Heart right ventricle (tissue), 16 donors: ENCODE measurements at regions not wholly inside any gene's neighbourhood (a gene's known extent, or its start where the extent isn't known, plus 50 kb on each side); places are given as distances from the start of the nearest gene placed in this dataset.

ENCODE experiments used
- ATAC-seq, 8 donors: fragments of 200-7000 bp; cut with Tn5 transposase; one replicate each; pipeline ENCODE4 v1.9.1; 2020; ENCODE audit warnings: mild to moderate bottlenecking in 8 of 8, moderate library complexity in 8 of 8, moderate number of reproducible peaks in 1 of 8
- DNase-seq, 2 donors: peaks; one replicate each; pipeline ENCODE4 v3.0.0-alpha.2; 2020
- H3K27ac ChIP-seq, 10 donors: fragments of 200-600 bp; sonication (generic) in 2 of 10; one replicate each; pipeline versions ENCODE4 v1.5.0 to v1.8.0; 2020 to 2022; ENCODE audit warnings: mild to moderate bottlenecking in 3 of 10
- H3K27me3 ChIP-seq, 7 donors: fragments of 200-600 bp; one replicate each; pipeline ENCODE4 v1.8.0; 2021 to 2022; ENCODE audit warnings: mild to moderate bottlenecking in 2 of 7
- H3K36me3 ChIP-seq, 9 donors: fragments of 200-600 bp; sonication (generic) in 1 of 9; one replicate each; pipeline versions ENCODE4 v1.5.0 to v1.8.0; 2020 to 2022; ENCODE audit warnings: mild to moderate bottlenecking in 2 of 9
- H3K4me1 ChIP-seq, 9 donors: fragments of 200-600 bp; sonication (generic) in 1 of 9; one replicate each; pipeline versions ENCODE4 v1.5.0 to v1.8.0; 2020 to 2022; ENCODE audit warnings: mild to moderate bottlenecking in 4 of 9
- H3K4me3 ChIP-seq, 10 donors: fragments of 200-600 bp; sonication (generic) in 2 of 10; one replicate each; pipeline versions ENCODE4 v1.5.0 to v1.8.0; 2020 to 2022; ENCODE audit warnings: mild to moderate bottlenecking in 7 of 10, moderate library complexity in 2 of 10
- H3K9me3 ChIP-seq, 11 donors: fragments of 200-600 bp in 10 of 11; sonication (generic) in 2 of 11; one replicate each; pipeline versions ENCODE4 v1.5.0 to v1.8.0; 2013 to 2022; ENCODE audit warnings: mild to moderate bottlenecking in 2 of 11, control low read depth in 1 of 11, moderate library complexity in 1 of 11
- CTCF ChIP-seq, 9 donors: fragments of 200-600 bp; sonication (generic) in 2 of 9; IDR thresholded peaks; one replicate each; pipeline versions ENCODE4 v1.5.0 to v1.8.0; 2021 to 2022; ENCODE audit warnings: antibody characterized with exemption in 9 of 9, mild to moderate bottlenecking in 5 of 9, moderate library complexity in 1 of 9
- WGBS, 2 donors: extraction: QIAGEN DNeasy Blood & Tissue Kit; methylation state at CpG; one replicate each; pipeline ENCODE4 v1.1.7; 2013; ENCODE audit warnings: inconsistent platforms in 1 of 2; 5-methylcytosine and 5-hydroxymethylcytosine counted together
- intact Hi-C, 10 donors: fragments of 100-400 bp; cut with DNase I; formaldehyde crosslinking; loops; one replicate each; pipeline versions ENCODE4 v1.11.1 to v1.14.2; 2022
- donor health status: Arrhythmogenic right ventricular cardiomyopathy.
- donor health status: ischemic (EF 13 %, LVEDD 7.1; RV severe dilation, severe dysfunction).
- donor health status: healthy with polysubstance abuse.
- donor health status: DM: no; HTN: yes; CAD: no.
- donor health status: DM: no; HTN: no; CAD: no.
- donor health status: ischemic (EF 25% LVEDD 6.9; RV normal size, moderate dysfunction).
- donor health status: ischemic (EF 25% LVEDD 5.7; RV mildly dilated, moderate dysfunction).
- donor health status: healthy.
- donor health status: DM: yes; HTN: yes; CAD: no.
- donor health status: Ischemic cardiomyopathy.
- donor health status: ischemic (EF 35%, LVEDD 5.7; RV mildly dilated, moderate dysfunction).
- donor health status: nonischemic (EF 11% LVEDD 7.7; RV severe dilation, severe dysfunction).
- donor health status: DM: yes; HTN: yes; CAD: no.
- donor health status: PGD.
- donor health status: ischemic (EF 29% LVEDD 5.4; RV normal size, mild dysfunction).
- donor health status: nonischemic (EF 23%, LVEDD 6.1; RV moderate dilation, normal function).

- Histone ChIP-seq H3K36me3 (no peaks in the 10 kb centered on the region), H3K27ac (no peak overlapping the region), H3K9me3 (no peaks in the 10 kb centered on the region), H3K27me3 (no peaks in the 10 kb centered on the region), H3K4me3 (no peak overlapping the region), H3K4me1 (peaks cover 0 to 30% (median 8%) of the 10 kb centered on the region in 9 donors)
- DNase-seq, result no peak
- 91 to 94% methylated on average over 6 of the region's 6 CpGs for WGBS, 2 donors
- no peak for ATAC-seq
- no peak for TF ChIP-seq CTCF (IDR thresholded peaks at IDR 0.05)
- intact Hi-C loops, result loop anchor here in 1 of 10 donors (5.0 kb wide), 1 partner anchor 217 kb away; no protein-coding TSS in a partner anchor
Observed at GRCh38 chr14:100434911-100435438, 111.8 kb downstream of the SLC25A47 start.

- peaks cover under 1 to 35% (median 13%) of the 10 kb centered on the region in 9 donors for H3K4me1 ChIP-seq
- TF ChIP-seq CTCF (IDR thresholded peaks at IDR 0.05), result no peak
- H3K36me3 ChIP-seq, result no peaks in the 10 kb centered on the region
- DNase-seq (no peak), ATAC-seq (no peak)
- no peak overlapping the region for H3K27ac ChIP-seq
- 81 to 87% methylated on average over 3 of the region's 3 CpGs for WGBS, 2 donors
- no peaks in the 10 kb centered on the region for H3K9me3 ChIP-seq
- no peak overlapping the region for H3K4me3 ChIP-seq
- no peaks in the 10 kb centered on the region for H3K27me3 ChIP-seq
- intact Hi-C loops, result loop anchor here in 1 of 10 donors (5.0 kb wide), 1 partner anchor 217 kb away; no protein-coding TSS in a partner anchor
Observed at GRCh38 chr14:100435459-100435858, 112.3 kb downstream of the SLC25A47 start.

- Histone ChIP-seq H3K9me3 (no peaks in the 10 kb centered on the region), H3K4me1 (peaks cover 6 to 45% (median 25%) of the 10 kb centered on the region in 9 donors), H3K36me3 (no peaks in the 10 kb centered on the region), H3K27me3 (no peaks in the 10 kb centered on the region), H3K4me3 (no peak overlapping the region), H3K27ac (no peak overlapping the region)
- no peak for TF ChIP-seq CTCF (IDR thresholded peaks at IDR 0.05)
- no peak for ATAC-seq
- 88 to 93% methylated on average over 7 of the region's 7 CpGs for WGBS, 2 donors
- DNase-seq, result no peak
- intact Hi-C loops, result loop anchor here in 1 of 10 donors (5.0 kb wide), 1 partner anchor 215 kb away; no protein-coding TSS in a partner anchor
Observed at GRCh38 chr14:100436745-100437406, 113.7 kb downstream of the SLC25A47 start.

GRCh38 chr14:100438271-100438670 is 115.1 kb downstream of the SLC25A47 start:
- DNase-seq (no peak), ATAC-seq (no peak)
- no peak for TF ChIP-seq CTCF (IDR thresholded peaks at IDR 0.05)
- no peaks in the 10 kb centered on the region for H3K36me3 ChIP-seq
- H3K4me1 ChIP-seq, result peaks cover 6 to 41% (median 25%) of the 10 kb centered on the region in 9 donors
- H3K9me3 ChIP-seq, result no peaks in the 10 kb centered on the region
- intact Hi-C loops, result loop anchor here in 1 of 10 donors (5.0 kb wide), 1 partner anchor 214 kb away; no protein-coding TSS in a partner anchor
- 82 to 89% methylated on average over 5 of the region's 5 CpGs for WGBS, 2 donors
- no peaks in the 10 kb centered on the region for H3K27me3 ChIP-seq
- H3K27ac ChIP-seq, result no peak overlapping the region
- no peak overlapping the region for H3K4me3 ChIP-seq
